Keratinocyte (primary cell): ENCODE measurements at regions not wholly inside any gene's neighbourhood (a gene's known extent, or its start where the extent isn't known, plus 50 kb on each side); places are given as distances from the start of the nearest gene placed in this dataset.

Experiments used
- DNase-seq: peaks from one replicate; pipeline ENCODE4 v3.0.0-alpha.2; 2011; ENCODE audit warnings: low read depth, missing footprints, low spot score
- FAIRE-seq: peaks from 2 replicates; lab custom pipeline; 2011; peaks lifted over from hg19 to GRCh38; lab: Jason Lieb, UNC
- H2AFZ ChIP-seq: 2 replicates; pipeline ENCODE4 v1.6.0; 2012; ENCODE audit warnings: low read length, control low read depth, inconsistent platforms; ENCODE audit not compliant: control insufficient read depth
- H3K27ac ChIP-seq: 2 replicates; pipeline ENCODE4 v1.5.1; 2011; ENCODE audit warnings: low read length; ENCODE audit not compliant: control insufficient read depth, insufficient read depth
- H3K27me3 ChIP-seq: 3 replicates; pipeline ENCODE4 v1.6.0; 2011; ENCODE audit warnings: low read length; ENCODE audit not compliant: control insufficient read depth, insufficient read depth; ENCODE audit errors: extremely low read depth
- H3K36me3 ChIP-seq, 2 experiments: 2 replicates in 1 of 2; 3 replicates in 1 of 2; pipeline ENCODE4 v1.5.1; 2011; ENCODE audit warnings: low read length in 2 of 2, mild to moderate bottlenecking in 1 of 2; ENCODE audit not compliant: control insufficient read depth in 2 of 2, insufficient read depth in 2 of 2; ENCODE audit errors: extremely low read depth in 1 of 2
- H3K4me1 ChIP-seq: 3 replicates; pipeline ENCODE4 v1.5.1; 2011; ENCODE audit warnings: low read length; ENCODE audit not compliant: control insufficient read depth, insufficient read depth; ENCODE audit errors: extremely low read depth
- H3K4me2 ChIP-seq: 3 replicates; pipeline ENCODE4 v1.6.0; 2011; ENCODE audit warnings: low read depth, low read length; ENCODE audit not compliant: control insufficient read depth, insufficient read depth; ENCODE audit errors: extremely low read depth
- H3K4me3 ChIP-seq, 3 experiments: fragments of 200-600 bp in 1 of 3; sonication (generic) in 1 of 3; 2 replicates in 2 of 3; 3 replicates in 1 of 3; pipeline ENCODE4 v1.5.1; 2011 to 2016; ENCODE audit warnings: low read length in 3 of 3, mild to moderate bottlenecking in 3 of 3, control low read depth in 2 of 3, inconsistent platforms in 1 of 3, low read depth in 1 of 3, mixed read lengths in 1 of 3, mixed run types in 1 of 3, moderate library complexity in 1 of 3; ENCODE audit not compliant: control insufficient read depth in 2 of 3, insufficient read depth in 2 of 3; ENCODE audit errors: extremely low read depth in 1 of 3
- H3K79me2 ChIP-seq: 2 replicates; pipeline ENCODE4 v1.6.0; 2012; ENCODE audit warnings: low read length; ENCODE audit not compliant: control insufficient read depth, insufficient read depth
- H3K9ac ChIP-seq: 3 replicates; pipeline ENCODE4 v1.6.0; 2011; ENCODE audit warnings: low read length; ENCODE audit not compliant: control insufficient read depth, insufficient read depth; ENCODE audit errors: extremely low read depth
- H3K9me1 ChIP-seq: 3 replicates; pipeline ENCODE4 v1.6.0; 2011; ENCODE audit warnings: low read length; ENCODE audit not compliant: control insufficient read depth, insufficient read depth; ENCODE audit errors: extremely low read depth
- H3K9me3 ChIP-seq: 2 replicates; pipeline ENCODE4 v1.5.1; 2012; ENCODE audit warnings: low read depth, low read length; ENCODE audit not compliant: control insufficient read depth
- H4K20me1 ChIP-seq: 3 replicates; pipeline ENCODE4 v1.6.0; 2011; ENCODE audit warnings: low read length; ENCODE audit not compliant: control insufficient read depth, insufficient read depth; ENCODE audit errors: extremely low read depth
- CTCF ChIP-seq, 3 experiments: IDR thresholded peaks in 1 of 3; conservative IDR thresholded peaks in 1 of 3; optimal IDR thresholded peaks in 1 of 3; 2 replicates in 2 of 3; 3 replicates in 1 of 3; pipeline versions ENCODE3 to v1.5.1; 2011; ENCODE audit warnings: low read length in 3 of 3, mild to moderate bottlenecking in 3 of 3, moderate library complexity in 2 of 3, control low read depth in 1 of 3, inconsistent platforms in 1 of 3; ENCODE audit not compliant: insufficient read depth in 2 of 3; ENCODE audit errors: extremely low read depth in 1 of 3
- EZH2 ChIP-seq: IDR thresholded peaks from one replicate; pipeline ENCODE4 v1.6.1; 2012; ENCODE audit warnings: inconsistent platforms, mild to moderate bottlenecking, low read length, moderate library complexity
- dilution Hi-C: fragments of 300-500 bp; cut with MboI; formaldehyde crosslinking; loops from one replicate; pipeline ENCODE4 v1.7.0; 2020; ENCODE audit warnings: low sequenced_read_pairs; ENCODE audit not compliant: extremely low pct_ligation_motif_present

- Histone ChIP-seq H3K36me3 (no peaks in the 10 kb centered on the region), H3K4me2 (no peak overlapping the region), H3K79me2 (no peaks in the 10 kb centered on the region), H3K9me3 (no peaks in the 10 kb centered on the region), H3K9me1 (no peaks in the 10 kb centered on the region), H3K27me3 (peaks cover 18% of the 10 kb centered on the region), H3K4me1 (no peaks in the 10 kb centered on the region), H3K27ac (no peak overlapping the region), H3K4me3 (no peak overlapping the region), H3K9ac (no peak overlapping the region), H2AFZ (no peak overlapping the region), H4K20me1 (no peaks in the 10 kb centered on the region)
- no peak for FAIRE-seq
- TF ChIP-seq CTCF (optimal IDR thresholded peaks at IDR 0.05 in 1 of 3, IDR thresholded peaks at IDR 0.05 in 1 of 3, conservative IDR thresholded peaks at IDR 0.05 in 1 of 3; ENCODE audit: extremely low read depth in 1 of 3, insufficient read depth in 2 of 3, low read length in 3 of 3): no peak
- no peak for TF ChIP-seq EZH2
- dilution Hi-C loops: no loop called here
- DNase-seq: no peak
These were observed 231.5 kb upstream of the BTBD3 start for GRCh38 chr20:11686195-11686594.

- H3K4me3 ChIP-seq: peak overlapping the region in 1 of 3 experiments; percentile 2
- H3K4me1 ChIP-seq: no peaks in the 10 kb centered on the region
- H3K4me2 ChIP-seq: peak overlapping the region; percentile 61
- H3K27me3 ChIP-seq: peaks cover 18% of the 10 kb centered on the region
- H3K9me1 ChIP-seq: no peaks in the 10 kb centered on the region
- peak; percentile 53 for TF ChIP-seq EZH2
- no peak for TF ChIP-seq CTCF (optimal IDR thresholded peaks at IDR 0.05 in 1 of 3, IDR thresholded peaks at IDR 0.05 in 1 of 3, conservative IDR thresholded peaks at IDR 0.05 in 1 of 3; ENCODE audit: extremely low read depth in 1 of 3, insufficient read depth in 2 of 3, low read length in 3 of 3)
- no peaks in the 10 kb centered on the region for H3K79me2 ChIP-seq
- no peaks in the 10 kb centered on the region for H3K36me3 ChIP-seq
- no peak overlapping the region for H3K9ac ChIP-seq
- H3K9me3 ChIP-seq: no peaks in the 10 kb centered on the region
- dilution Hi-C loops: no loop called here
- no peak overlapping the region for H3K27ac ChIP-seq
- H2AFZ ChIP-seq: peak overlapping the region; percentile 60
- no peak for DNase-seq
- FAIRE-seq: no peak
- H4K20me1 ChIP-seq: no peaks in the 10 kb centered on the region
These were observed 230.7 kb upstream of the BTBD3 start for GRCh38 chr20:11686820-11687543.
